GM12891 (cell line): ENCODE measurements at regions not wholly inside any gene's neighbourhood (a gene's known extent, or its start where the extent isn't known, plus 50 kb on each side); places are given as distances from the start of the nearest gene placed in this dataset.

Experiments
- POLR2A ChIP-seq: IDR thresholded peaks from 2 replicates; pipeline ENCODE4 v1.6.1; 2011; ENCODE audit warnings: low read depth, low read length, control low read depth
- POLR2AphosphoS5 ChIP-seq: IDR thresholded peaks from 2 replicates; pipeline ENCODE4 v1.6.1; 2011; ENCODE audit warnings: low read depth, low read length, control low read depth

- TF ChIP-seq POLR2A (no peak), POLR2AphosphoS5 (no peak)
Measured at GRCh38 chr5:171660434-171660833, 125.2 kb upstream of the SMIM23 start.
